Suppressor macrophage (primary cell): ENCODE measurements at regions not wholly inside any gene's neighbourhood (a gene's known extent, or its start where the extent isn't known, plus 50 kb on each side); places are given as distances from the start of the nearest gene placed in this dataset.

Experiments used
- DNase-seq, 4 experiments: peaks; one replicate each; pipeline ENCODE4 v3.0.0-alpha.2; 2020 to 2022

- DNase-seq = no peak
Observed at GRCh38 chr3:13688824-13689223, 139.9 kb downstream of the FBLN2 start.

- no peak for DNase-seq
Observed at GRCh38 chr3:13688034-13688433, 139.1 kb downstream of the FBLN2 start.
